Breast epithelium (tissue), 4 donors: ENCODE measurements at regions not wholly inside any gene's neighbourhood (a gene's known extent, or its start where the extent isn't known, plus 50 kb on each side); places are given as distances from the start of the nearest gene placed in this dataset.

ENCODE experiments used
- DNase-seq, 2 donors: peaks; one replicate each; pipeline ENCODE4 v3.0.0-alpha.2; 2019; ENCODE audit warnings: low spot score in 2 of 2
- H3K27ac ChIP-seq, 2 donors: fragments of 200-600 bp; sonication (generic) in 1 of 2; one replicate each; pipeline ENCODE4 v1.5.1; 2016 to 2019; ENCODE audit warnings: mild to moderate bottlenecking in 1 of 2
- H3K27me3 ChIP-seq, 2 donors: fragments of 200-600 bp; sonication (generic) in 1 of 2; one replicate each; pipeline versions ENCODE4 v1.5.1 to v1.6.0; 2017 to 2019; ENCODE audit warnings: control low read depth in 1 of 2, mild to moderate bottlenecking in 1 of 2
- H3K36me3 ChIP-seq: fragments of 200-600 bp; one replicate; pipeline ENCODE4 v1.5.1; 2019
- H3K4me1 ChIP-seq, 2 donors: fragments of 200-600 bp; sonication (generic); one replicate each; pipeline ENCODE4 v1.5.1; 2016 to 2019; ENCODE audit warnings: control low read depth in 1 of 2
- H3K4me3 ChIP-seq, 3 donors: fragments of 200-600 bp; sonication (generic); 1 replicate in 2 of 3; 2 replicates in 1 of 3; pipeline ENCODE4 v1.5.1; 2016 to 2019; ENCODE audit warnings: mild to moderate bottlenecking in 3 of 3, moderate library complexity in 2 of 3
- H3K9me3 ChIP-seq, 2 donors: fragments of 200-600 bp; sonication (generic) in 1 of 2; one replicate each; pipeline ENCODE4 v1.5.1; 2016 to 2019; ENCODE audit warnings: control low read depth in 1 of 2
- CTCF ChIP-seq, 3 donors: fragments of 450-650 bp; IDR thresholded peaks; one replicate each; pipeline ENCODE4 v1.5.1; 2016 to 2017; ENCODE audit warnings: antibody characterized with exemption in 3 of 3, mild to moderate bottlenecking in 3 of 3, moderate library complexity in 3 of 3
- POLR2A ChIP-seq: fragments of 450-650 bp; IDR thresholded peaks from one replicate; pipeline ENCODE4 v1.6.1; 2016; ENCODE audit warnings: antibody characterized with exemption, mild to moderate bottlenecking, moderate library complexity
- POLR2AphosphoS5 ChIP-seq, 3 donors: sonication (generic); formaldehyde crosslinking; IDR thresholded peaks; one replicate each; pipeline ENCODE4 v1.6.1; 2017; ENCODE audit warnings: antibody characterized with exemption in 3 of 3
- intact Hi-C: fragments of 100-400 bp; cut with DNase I; formaldehyde crosslinking; loops from one replicate; pipeline ENCODE4 v1.15.1; 2023; ENCODE audit warnings: low total_unique reads

DNA sequence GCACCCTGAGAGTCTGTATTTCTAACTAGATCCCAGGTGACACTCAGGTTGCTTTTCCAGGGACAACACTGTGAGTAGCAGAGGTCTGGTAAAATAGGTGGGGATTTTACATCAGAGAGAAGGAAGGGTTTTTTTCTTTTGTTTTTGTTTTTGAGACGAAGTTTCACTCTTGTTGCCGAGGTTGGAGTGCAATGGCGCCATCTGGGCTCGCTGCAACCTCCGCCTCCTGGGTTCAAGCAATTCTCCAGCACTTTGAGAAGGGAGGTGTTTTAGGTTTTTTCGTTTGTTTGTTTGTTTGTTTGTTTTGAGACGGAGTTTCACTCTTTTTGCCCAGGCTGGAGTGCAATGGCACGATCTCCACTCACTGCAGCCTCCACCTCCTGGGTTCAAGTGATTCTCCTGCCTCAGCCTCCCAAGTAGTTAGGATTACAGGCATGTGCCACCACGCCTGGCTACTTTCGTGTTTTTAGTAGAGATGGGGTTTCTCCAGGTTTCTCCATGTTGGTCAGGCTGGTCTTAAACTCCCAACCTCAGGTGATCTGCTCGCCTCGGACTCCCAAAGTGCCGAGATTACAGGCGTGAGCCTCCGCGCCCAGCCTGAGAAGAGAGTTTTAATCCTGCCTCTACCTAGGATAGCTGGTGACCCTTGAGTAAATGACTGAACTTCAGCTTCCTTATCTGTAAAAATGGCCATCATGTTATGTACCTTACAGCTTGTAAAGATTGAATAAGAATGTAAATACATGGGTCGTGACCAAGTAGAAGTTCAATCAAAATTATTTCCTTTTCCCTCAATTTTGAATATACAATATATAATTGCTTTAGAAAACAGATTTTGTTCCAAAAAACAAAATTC is 95.9 kb upstream of the FNDC3B start:
- DNase-seq, result no peak
- Histone ChIP-seq H3K4me1 (no peaks in the 10 kb centered on the region), H3K36me3 (no peaks in the 10 kb centered on the region), H3K27ac (no peak overlapping the region), H3K4me3 (no peak overlapping the region), H3K27me3 (no peaks in the 10 kb centered on the region), H3K9me3 (no peaks in the 10 kb centered on the region)
- intact Hi-C loops, result no loop called here
- no peak for TF ChIP-seq CTCF (IDR thresholded peaks at IDR 0.05)
- no peak for TF ChIP-seq POLR2AphosphoS5 (IDR thresholded peaks at IDR 0.05)
- TF ChIP-seq POLR2A, result no peak

DNA sequence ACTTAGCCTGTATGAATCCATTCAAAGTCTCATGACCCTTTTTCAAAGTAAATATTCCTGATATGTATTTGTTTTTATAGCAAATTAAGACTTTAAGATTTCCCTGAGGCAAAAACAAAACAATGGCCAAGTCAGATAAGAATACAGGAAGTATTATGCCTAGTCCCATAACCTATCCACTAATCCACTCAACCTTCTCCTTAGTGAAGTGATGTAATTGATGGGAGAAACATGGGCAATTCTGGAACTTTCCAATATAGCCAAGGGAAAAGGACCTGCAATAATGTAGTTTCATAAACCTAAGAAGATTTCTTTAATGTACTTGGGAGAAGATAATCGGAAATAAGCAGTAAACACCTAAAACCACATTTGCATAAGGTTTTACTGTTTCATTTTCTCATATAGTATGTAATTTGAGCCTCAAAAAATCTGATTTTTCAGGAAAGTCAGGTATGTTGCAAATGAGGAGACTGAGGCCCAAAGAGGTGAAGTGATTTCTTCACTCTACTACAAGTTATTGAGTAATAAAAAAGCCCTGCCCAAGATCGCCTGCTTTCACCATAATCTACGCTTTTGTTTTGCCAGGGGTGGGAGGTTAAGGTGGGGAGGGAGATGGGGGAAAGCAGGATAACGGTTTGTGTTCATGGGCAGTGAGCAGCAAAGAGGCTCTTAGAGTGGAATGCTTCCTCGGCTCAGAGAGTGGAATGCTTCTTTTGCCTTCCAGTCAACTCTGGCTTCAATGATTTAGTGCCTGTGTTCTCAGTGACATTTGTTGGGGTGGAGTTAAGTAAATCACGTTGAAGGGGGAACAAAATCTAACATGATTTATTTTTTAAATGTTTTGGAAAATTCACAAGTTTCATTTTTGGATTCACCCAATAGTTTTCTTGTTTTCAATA is 95.0 kb upstream of the FNDC3B start:
- Histone ChIP-seq H3K4me1 (no peaks in the 10 kb centered on the region), H3K36me3 (no peaks in the 10 kb centered on the region), H3K9me3 (no peaks in the 10 kb centered on the region), H3K4me3 (no peak overlapping the region), H3K27ac (no peak overlapping the region), H3K27me3 (no peaks in the 10 kb centered on the region)
- no peak for DNase-seq
- intact Hi-C loops, result no loop called here
- TF ChIP-seq CTCF (IDR thresholded peaks at IDR 0.05) (no peak), POLR2AphosphoS5 (IDR thresholded peaks at IDR 0.05) (no peak)

DNA sequence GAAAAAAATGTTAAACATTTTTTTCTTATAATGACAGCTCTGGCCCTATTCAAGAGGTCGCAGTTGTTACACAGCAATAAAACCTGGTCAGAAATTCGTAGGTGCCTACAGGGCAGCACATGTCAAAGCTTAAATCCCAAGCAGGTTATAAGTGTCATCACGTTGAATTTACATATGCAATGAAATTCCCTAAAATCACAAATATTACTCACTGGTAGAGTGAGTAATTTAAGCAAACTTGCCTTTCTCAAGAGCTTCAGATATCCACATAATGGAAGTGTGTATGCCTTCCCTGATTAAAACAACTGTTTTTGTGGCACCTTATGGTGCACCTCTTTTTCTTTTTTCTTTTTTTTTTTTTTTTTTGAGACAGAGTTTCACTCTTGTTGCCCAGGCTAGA is 90.7 kb upstream of the FNDC3B start:
- Histone ChIP-seq H3K36me3 (no peaks in the 10 kb centered on the region), H3K27ac (no peak overlapping the region), H3K27me3 (no peaks in the 10 kb centered on the region), H3K4me3 (no peak overlapping the region), H3K9me3 (no peaks in the 10 kb centered on the region), H3K4me1 (no peaks in the 10 kb centered on the region)
- TF ChIP-seq POLR2AphosphoS5 (IDR thresholded peaks at IDR 0.05) (no peak), POLR2A (no peak), CTCF (IDR thresholded peaks at IDR 0.05) (no peak)
- no peak for DNase-seq
- intact Hi-C loops, result no loop called here

- Histone ChIP-seq H3K27ac (no peak overlapping the region), H3K4me3 (no peak overlapping the region), H3K27me3 (no peaks in the 10 kb centered on the region), H3K36me3 (no peaks in the 10 kb centered on the region), H3K4me1 (no peaks in the 10 kb centered on the region), H3K9me3 (no peaks in the 10 kb centered on the region)
- intact Hi-C loops, result no loop called here
- TF ChIP-seq POLR2A, result no peak
- DNase-seq, result no peak
These were observed 89.8 kb upstream of the FNDC3B start for GRCh38 chr3:171949554-171949953.

DNA sequence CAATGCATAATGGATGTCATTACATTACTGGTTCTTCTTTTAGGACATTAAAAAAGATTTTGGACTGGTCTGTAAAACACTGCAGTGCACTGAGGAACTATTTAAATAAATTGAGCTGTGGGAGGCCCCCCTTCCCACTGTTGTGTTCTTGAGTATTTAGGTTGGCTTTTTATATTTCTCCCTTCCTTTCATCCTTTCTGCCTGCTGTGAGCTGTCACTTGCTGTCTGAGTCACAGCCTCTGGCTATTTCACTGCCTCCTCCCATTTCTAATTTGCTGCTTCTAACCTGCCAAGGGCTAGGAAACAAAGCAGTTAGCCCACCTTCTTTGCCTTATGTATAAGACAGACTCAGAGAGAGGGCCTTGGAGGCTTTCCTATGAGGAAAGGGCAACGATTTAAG is 89.0 kb upstream of the FNDC3B start:
- intact Hi-C loops, result no loop called here
- H3K36me3 ChIP-seq, result no peaks in the 10 kb centered on the region
- H3K27me3 ChIP-seq, result no peaks in the 10 kb centered on the region
- H3K9me3 ChIP-seq, result no peaks in the 10 kb centered on the region
- H3K27ac ChIP-seq, result no peak overlapping the region
- H3K4me3 ChIP-seq, result no peak overlapping the region
- no peak for DNase-seq
- H3K4me1 ChIP-seq, result no peaks in the 10 kb centered on the region
- TF ChIP-seq CTCF (IDR thresholded peaks at IDR 0.05) (no peak), POLR2AphosphoS5 (IDR thresholded peaks at IDR 0.05) (no peak), POLR2A (no peak)
